Limb (tissue), 2 donors: ENCODE measurements at regions not wholly inside any gene's neighbourhood (a gene's known extent, or its start where the extent isn't known, plus 50 kb on each side); places are given as distances from the start of the nearest gene placed in this dataset.
"Not testable (repeated sequence)": the region's sequence is repeated elsewhere in the genome, so short reads cannot be mapped to it uniquely, and the experiment has no call there.

ENCODE experiments used
- DNase-seq, 2 donors: peaks; one replicate each; pipeline ENCODE4 v3.0.0-alpha.2; 2016; ENCODE audit errors: extremely low spot score in 2 of 2

DNA sequence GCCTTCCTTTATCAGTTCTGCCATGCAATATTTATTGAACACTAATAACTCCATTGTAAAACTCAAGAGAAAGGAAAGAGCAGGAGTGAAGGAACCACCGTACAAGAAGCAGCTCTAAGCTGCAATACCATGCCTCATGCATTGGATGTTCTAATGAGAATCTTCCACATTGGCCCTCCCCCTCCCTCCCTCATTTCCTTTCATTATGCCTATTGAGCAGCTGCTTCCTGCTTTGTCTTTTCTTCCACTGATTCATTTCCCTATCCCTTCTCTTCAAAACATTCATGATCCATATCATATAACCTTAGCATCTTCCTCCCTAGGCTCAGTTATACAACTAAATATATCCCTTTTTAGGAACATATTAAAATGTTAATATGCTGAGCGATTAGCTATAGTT lies 698.7 kb upstream of the GOLIM4 start:
- no peak for DNase-seq

GRCh38 chr3:168782193-168782592 lies 686.5 kb upstream of the GOLIM4 start:
- DNase-seq, result no peak

DNA sequence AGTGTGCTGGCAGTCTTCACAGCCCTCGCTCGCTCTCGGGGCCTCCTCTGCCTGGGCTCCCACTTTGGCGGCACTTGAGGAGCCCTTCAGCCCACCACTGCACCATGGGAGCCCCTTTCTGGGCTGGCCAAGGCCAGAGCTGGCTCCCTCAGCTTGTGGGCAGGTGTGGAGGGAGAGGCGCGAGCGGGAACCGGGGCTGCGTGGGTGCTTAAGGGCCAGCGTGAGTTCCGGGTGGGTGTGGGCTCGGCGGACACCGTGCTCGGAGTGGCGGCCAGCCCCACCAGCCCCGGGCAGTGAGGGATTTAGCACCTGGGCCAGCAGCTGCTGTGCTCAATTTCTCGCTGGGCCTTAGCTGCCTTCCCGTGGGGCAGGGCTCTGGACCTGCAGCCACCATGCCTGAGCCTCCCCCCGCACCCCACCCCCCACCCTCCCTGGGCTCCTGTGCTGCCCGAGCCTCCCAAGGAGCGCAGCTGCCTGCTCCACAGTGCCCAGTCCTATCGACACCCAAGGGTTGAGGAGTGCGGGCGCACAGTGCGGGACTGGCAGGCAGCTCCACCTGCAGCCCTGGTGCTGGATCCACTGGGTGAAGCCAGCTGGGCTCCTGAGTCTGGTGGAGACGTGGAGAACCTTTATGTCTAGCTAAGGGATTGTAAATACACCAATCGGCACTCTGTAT lies 684.4 kb upstream of the GOLIM4 start:
- not testable (repeated sequence) for DNase-seq

DNA sequence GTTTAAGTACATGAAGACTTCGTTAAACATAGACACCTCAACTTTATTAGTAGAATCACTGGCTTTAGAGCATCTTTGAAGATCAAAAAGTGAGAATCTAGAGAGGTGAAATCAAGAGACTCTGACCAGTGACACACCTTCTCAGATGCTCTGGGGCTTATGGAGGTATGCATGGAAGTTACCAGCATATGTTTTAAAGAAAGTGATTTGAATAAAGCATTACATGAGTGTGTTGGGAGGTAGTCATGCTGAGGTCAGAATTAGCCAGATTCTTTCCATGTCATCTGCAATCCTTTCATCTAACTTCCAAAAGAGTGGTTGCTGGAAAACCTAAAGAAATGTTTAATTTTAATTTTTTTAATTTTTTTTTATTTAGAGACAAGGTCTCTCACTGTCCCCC lies 658.0 kb upstream of the GOLIM4 start:
- no peak for DNase-seq

- no peak for DNase-seq
These were observed 656.6 kb upstream of the GOLIM4 start for GRCh38 chr3:168752339-168752738.

DNA sequence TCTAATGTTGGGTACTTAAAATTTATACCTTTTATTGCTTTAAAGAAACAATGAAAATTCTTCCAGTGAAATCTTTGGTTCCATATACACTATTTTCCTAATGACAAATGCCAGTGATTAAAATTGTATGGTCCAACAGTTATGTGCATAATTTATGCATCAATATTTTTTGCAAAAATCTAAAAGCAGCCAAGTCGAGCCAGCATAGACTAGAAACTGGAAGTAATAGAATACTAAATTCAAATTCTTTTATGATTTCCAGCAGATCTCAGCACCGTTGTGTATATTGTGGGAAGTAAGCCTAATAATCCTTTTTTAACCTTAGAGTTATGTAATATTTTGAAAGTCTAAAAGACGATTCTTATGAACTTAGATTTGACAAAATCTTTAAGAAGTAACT lies 652.0 kb upstream of the GOLIM4 start:
- no peak for DNase-seq

DNA sequence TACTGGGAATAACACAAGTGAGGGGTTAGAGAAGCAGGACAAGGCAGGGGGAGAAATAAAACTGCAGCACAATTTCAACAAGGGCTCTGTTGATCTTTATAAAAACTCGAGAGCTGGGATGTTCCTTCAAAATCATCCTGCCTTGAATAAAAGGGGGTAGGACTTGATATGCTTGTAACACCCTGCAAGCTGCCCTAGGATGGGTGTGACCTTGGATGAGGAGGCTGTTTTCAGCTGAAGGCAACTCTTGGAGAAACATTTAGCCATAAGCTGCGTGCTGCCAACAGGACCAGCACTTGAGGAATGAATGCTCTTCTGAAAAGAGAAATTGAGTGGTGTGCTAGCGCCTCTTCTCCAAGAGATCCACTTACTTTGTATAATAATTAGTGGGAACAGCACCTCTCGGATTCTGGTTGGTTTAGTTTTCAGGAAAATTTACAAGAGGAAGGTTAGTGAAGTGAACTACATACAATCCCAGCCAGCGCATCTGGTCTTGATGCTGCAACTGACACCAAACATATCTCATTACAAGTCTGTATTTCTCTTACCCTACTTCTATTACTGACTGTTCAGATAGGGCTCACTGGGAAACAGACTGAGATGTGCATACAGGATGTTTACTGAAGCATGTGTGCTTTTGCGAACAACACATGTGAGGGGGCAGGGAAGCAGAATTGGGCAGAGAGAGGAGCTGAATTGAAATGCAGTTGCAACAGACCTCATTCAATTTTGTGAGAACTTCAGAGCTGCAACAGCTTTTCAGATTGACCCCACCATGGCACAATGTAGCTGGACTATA lies 643.0 kb upstream of the GOLIM4 start:
- no peak for DNase-seq

- no peak for DNase-seq
These were observed 640.5 kb upstream of the GOLIM4 start for GRCh38 chr3:168736202-168736601.

- DNase-seq, result no peak
These were observed 634.3 kb upstream of the GOLIM4 start for GRCh38 chr3:168730073-168730472.

DNA sequence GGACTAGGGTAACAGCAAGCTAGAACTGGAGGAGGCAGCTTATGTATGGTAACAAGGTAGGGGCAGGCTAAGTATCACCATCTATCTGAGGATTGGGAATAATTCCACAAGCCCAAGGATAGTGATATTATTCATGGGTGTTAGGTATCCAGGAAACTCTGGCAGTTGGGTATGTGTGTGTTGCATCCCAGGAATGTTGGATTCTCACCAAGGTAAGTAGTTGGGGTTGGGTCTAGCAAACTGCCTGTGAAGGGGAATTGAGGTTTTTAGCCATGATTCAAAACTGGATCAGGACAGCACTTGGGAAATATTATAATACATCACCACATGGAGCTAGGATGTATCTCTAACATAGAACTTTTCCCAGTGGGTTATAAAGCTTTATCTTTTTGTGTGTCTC lies 626.4 kb upstream of the GOLIM4 start:
- DNase-seq, result no peak

DNA sequence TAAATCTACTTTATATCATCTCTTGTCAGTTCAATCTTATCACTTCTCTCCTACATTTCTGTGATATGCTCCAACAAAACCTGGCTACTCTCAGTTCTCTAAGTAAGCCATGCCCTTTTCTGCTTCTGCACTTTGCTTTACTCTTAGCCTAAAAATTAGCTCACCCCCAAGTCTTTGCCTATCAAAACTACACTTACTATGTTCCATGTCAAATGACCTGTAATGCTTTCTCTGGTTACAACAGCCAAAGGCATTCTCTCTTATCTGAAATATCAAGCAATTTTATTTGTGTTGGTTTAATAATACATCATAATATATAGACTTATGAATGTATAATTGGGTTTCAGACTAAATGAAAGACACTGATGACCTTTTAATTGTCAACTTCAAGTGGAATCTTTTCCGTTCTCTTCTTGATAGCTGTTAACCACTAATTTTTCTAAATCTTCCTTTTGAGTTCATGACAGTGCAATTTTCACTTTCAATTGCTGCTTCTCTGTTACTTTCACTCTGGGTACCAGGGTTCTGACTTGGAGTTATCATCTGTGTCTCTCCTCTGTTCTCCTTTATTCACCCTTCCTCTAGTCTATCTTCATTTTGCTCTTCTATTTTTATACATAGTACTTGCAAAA lies 619.0 kb upstream of the GOLIM4 start:
- no peak for DNase-seq

DNA sequence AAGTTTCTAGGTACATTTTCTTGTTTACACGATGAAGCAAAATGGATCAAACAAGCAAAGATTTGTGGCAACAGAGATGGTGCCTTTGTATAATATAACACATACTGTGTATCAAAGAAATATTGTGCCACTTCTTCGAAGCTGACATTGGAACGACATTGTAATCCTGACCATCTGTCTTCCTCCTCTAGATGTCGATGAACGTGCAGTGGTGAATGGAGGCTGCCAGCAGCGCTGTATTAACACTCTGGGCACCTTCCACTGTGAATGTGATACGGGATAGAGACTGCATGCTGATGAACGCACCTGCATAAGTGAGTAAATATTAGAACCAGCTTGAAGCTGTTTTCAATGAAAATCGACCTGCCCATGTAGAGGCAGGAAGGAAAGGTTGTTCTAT lies 613.3 kb upstream of the GOLIM4 start:
- DNase-seq, result no peak

- DNase-seq, result no peak
These were observed 612.2 kb upstream of the GOLIM4 start for GRCh38 chr3:168707900-168708299.

GRCh38 chr3:168705412-168705811 lies 609.7 kb upstream of the GOLIM4 start:
- no peak for DNase-seq

- DNase-seq, result no peak
These were observed 600.3 kb upstream of the GOLIM4 start for GRCh38 chr3:168696051-168696450.

- DNase-seq, result no peak
These were observed 598.1 kb upstream of the GOLIM4 start for GRCh38 chr3:168693870-168694269.

GRCh38 chr3:168688267-168688666 lies 592.5 kb upstream of the GOLIM4 start:
- DNase-seq, result no peak

- no peak for DNase-seq
These were observed 588.8 kb upstream of the GOLIM4 start for GRCh38 chr3:168684519-168684918.

- DNase-seq, result no peak
These were observed 583.0 kb upstream of the GOLIM4 start for GRCh38 chr3:168678730-168679129.

GRCh38 chr3:168671091-168671490 lies 575.4 kb upstream of the GOLIM4 start:
- DNase-seq, result no peak

GRCh38 chr3:168660879-168661657 lies 565.3 kb upstream of the GOLIM4 start:
- DNase-seq, result not testable (repeated sequence)

DNA sequence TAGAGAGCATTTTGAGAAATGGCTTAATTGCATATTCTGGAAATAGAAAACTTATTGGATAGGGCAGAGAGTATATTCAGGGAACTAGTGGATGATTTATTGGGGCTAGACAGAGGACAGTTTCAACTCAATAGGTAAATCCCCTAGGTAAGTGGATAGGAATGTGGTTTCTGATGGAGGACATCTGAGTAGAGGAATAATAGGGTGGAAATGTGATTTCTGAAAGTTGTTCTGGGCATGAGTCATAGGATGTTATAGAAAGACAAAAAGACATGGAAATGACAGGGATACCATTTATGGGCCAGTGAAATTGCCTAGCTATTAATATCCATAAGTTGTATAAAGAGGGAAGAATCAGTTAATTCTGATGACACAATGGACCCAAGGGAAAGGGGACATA lies 563.3 kb upstream of the GOLIM4 start:
- DNase-seq, result no peak
